OCI-LY1 (cell line): ENCODE measurements at regions not wholly inside any gene's neighbourhood (a gene's known extent, or its start where the extent isn't known, plus 50 kb on each side); places are given as distances from the start of the nearest gene placed in this dataset.
A peak's percentile ranks its signal among the peaks of the same experiment; 100 is the strongest.

Source experiments
- CTCF ChIP-seq: fragments of 200-600 bp; sonication (generic), shearing (Covaris generic); IDR thresholded peaks from 2 replicates; pipeline ENCODE4 v1.5.1; 2017; ENCODE audit warnings: mild to moderate bottlenecking, antibody characterized with exemption, low read length, moderate library complexity, mixed read lengths
- EZH2 ChIP-seq: fragments of 200-600 bp; sonication (generic), shearing (Covaris generic); IDR thresholded peaks from 2 replicates; pipeline ENCODE4 v1.8.0; 2017; ENCODE audit warnings: borderline replicate concordance, mixed run types, mild to moderate bottlenecking, antibody characterized with exemption, low read length, moderate library complexity, mixed read lengths

DNA sequence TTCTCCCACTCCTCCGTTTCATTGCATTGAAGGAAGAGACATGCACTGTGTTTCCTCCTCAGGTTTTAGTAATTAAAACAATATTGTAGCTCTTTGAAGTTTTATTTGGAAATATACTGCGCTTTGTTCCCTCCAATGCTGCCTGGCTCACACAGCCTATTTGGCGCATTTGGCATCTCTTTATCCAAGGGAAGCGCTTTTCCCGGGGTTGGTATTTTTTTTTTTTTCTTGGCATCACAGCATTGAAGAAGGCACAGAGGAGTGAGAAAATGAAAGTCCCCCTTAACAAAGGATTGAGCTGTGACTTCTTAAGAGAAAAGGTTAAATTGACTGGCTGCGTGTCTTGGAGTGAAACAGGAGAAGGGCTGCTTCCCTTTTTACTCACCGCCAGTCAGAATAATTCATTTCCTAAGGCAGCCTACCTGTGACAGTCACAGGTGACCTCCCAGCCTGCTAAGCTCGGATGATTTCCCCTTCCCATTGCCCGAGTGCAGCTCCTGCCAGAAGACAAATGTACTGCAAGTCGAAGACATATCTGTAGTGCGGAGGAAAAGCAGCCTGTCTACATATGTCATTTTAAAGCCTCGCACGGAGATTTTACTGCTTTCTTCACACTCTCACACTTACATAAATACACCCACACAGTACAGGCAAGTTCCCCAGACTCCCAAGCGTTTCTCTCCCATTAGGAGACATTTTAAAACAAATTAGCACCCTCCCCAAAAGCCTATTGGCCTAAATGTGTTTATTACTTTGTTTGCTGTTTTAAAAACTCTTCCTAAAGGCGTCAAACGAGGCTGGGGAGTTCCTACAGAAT is 665.5 kb upstream of the ZNF608 start:
- TF ChIP-seq CTCF, result peak; percentile 27; the same call in 1 of the 2 replicates
- no peak for TF ChIP-seq EZH2
